NCI-H2029 treated with DMSO at 0.1 percent for 48 hours (cell line): ENCODE measurements at regions not wholly inside any gene's neighbourhood (a gene's known extent, or its start where the extent isn't known, plus 50 kb on each side); places are given as distances from the start of the nearest gene placed in this dataset.
"Not testable (repeated sequence)": the region's sequence is repeated elsewhere in the genome, so short reads cannot be mapped to it uniquely, and the experiment has no call there.

Source experiments
- DNase-seq: peaks from one replicate; lab custom pipeline; 2025; lab: John Stamatoyannopoulos, UW

GRCh38 chr12:90209029-90209428, 500.4 kb upstream of the ATP2B1 start:
- no peak for DNase-seq

DNA sequence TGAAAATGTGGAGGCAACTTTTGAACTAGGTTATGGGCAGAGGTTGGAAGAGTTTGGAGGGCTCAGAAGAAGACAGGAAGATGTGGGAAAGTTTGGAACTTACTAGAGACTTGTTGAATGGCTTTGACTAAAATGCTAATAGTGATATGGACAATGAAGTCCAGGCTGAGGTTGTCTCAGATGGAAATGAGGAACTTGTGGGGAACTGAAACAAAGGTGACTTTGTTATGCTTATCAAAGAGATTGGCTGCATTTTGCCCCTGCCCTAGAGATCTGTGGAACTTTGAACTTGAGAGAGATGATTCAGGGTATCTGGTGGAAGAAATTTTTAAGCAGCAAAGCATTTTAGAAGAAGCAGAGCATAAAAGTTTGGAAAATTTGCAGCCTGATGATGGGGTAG, 499.7 kb upstream of the ATP2B1 start:
- not testable (repeated sequence) for DNase-seq

GRCh38 chr12:90207799-90208198, 499.2 kb upstream of the ATP2B1 start:
- DNase-seq, result no peak

GRCh38 chr12:90205165-90205564, 496.5 kb upstream of the ATP2B1 start:
- DNase-seq, result no peak

GRCh38 chr12:90203556-90203955, 494.9 kb upstream of the ATP2B1 start:
- DNase-seq, result no peak

- no peak for DNase-seq
Measured at GRCh38 chr12:90199006-90199405, 490.4 kb upstream of the ATP2B1 start.

GRCh38 chr12:90193500-90193899, 484.9 kb upstream of the ATP2B1 start:
- DNase-seq, result no peak

DNA sequence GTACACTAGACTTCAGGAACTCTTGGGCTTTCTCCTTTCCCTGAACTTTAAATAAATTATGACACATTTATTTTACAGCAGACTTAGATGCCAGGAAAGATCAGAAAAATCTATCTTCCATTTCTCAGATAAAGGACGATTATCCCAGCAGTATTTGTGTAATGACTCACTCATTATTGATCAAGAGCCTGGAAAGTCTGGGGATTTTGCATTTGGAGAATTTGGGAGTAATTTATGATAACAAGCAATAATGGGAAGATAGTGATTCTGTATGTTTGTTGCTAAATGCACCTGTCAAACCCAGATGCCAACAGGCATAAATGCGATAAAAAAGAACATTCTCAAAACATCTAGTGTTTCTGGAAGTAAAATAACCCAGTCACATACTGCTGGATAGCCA, 480.2 kb upstream of the ATP2B1 start:
- no peak for DNase-seq

DNA sequence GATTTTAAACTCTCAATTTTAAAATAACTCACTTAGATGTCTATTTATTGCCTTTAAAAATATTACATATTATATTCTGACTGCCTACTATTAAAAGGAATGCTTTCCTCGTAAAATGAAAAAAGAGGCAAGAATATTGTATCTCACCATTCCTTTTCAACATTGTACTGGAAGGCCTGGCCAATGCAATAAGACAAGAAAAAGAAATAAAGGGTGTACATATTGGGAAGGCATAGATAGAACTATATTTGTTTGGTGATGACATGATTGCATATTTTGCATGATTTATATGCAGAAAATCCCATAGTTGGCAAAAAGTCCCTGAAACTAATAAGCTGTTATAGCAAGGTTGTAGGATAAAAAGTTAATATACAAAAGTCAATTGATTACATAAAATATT, 474.6 kb upstream of the ATP2B1 start:
- no peak for DNase-seq

GRCh38 chr12:90181216-90181615, 472.6 kb upstream of the ATP2B1 start:
- no peak for DNase-seq

GRCh38 chr12:90174956-90175355, 466.3 kb upstream of the ATP2B1 start:
- DNase-seq, result no peak

DNA sequence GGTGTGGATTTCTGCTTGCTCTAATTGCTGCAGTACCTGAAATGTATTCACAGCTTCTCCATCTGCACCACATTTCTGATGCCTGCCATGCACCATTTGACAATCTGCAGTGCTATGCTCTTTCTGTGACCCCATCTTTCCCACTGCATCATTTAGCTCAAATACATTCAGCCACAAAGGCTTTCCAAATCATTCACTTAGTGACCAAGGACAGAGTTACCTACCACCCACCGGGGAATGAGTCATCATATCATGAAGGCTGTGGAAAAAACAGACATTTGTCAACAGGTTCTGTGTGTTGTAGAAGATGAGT, 465.5 kb upstream of the ATP2B1 start:
- DNase-seq, result no peak

GRCh38 chr12:90173499-90174197, 465.0 kb upstream of the ATP2B1 start:
- DNase-seq, result no peak

DNA sequence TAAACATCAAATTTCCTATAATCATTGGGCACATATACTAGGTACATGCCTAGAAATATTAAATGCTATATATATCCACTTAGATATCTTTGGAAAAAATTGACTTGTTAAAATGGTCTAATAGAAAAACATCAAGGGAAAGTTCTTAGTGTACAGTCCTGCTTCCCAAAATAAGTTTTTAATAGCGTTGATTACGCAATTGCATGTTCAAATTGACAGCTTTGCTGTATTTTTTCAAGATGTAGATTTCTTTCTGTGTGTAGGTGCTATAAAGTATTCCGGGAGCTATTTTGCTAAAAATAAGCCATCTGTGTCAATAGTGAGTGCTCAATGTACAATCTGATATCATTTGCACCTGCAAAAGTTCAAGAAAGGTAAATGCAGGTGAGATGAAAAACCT, 463.9 kb upstream of the ATP2B1 start:
- DNase-seq, result no peak

- DNase-seq, result no peak
Measured at GRCh38 chr12:90170740-90171139, 462.1 kb upstream of the ATP2B1 start.

DNA sequence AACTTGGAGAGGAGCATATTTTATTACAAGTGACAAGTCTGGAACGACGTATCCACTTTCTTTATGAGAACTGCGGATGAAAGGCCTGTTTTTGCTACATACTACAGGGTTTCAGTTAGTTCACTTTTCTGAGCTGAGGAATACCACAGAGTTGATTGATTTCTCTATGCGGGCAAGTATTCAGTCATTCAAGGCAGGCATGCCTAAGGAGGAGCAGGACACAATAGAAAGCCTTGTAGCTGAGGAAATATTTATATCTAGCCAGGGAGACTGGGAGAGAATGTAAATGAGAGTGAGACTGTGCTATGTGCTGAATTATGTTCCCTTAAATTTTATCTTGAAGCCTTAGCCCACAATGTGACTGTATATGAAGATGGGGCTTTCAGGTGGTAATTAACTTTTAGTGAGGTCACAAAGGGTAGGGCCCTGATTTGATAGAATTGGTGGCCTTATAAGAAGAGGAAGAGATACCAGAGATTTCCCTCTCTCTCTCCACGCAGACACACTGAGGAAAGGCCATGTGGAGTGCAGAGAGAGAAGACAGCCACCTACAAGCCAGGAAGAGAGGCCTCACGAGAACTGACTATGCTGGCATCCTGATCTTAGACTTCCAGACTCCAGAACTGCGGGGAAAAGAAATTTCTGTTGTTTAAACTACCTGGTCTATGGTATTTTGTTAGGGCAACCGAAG, 459.0 kb upstream of the ATP2B1 start:
- DNase-seq, result no peak

DNA sequence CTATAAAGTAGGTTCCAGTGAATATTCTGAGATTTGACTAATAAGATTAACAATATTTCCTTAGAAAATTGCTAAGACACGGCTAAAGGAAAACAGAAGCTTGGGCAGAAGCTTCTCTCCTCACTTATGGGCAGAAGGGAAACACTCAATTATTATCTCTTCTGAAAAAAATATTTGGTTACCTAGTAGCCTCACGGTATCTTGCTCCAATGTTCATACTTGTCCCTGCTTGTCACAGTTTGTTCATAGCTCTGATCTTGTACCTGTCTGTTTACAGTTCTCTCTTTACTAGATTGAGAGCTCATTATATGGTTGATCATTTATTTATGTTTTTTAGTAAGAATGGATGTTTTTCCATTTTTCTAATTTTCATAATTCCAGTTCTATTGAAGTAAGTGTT, 458.0 kb upstream of the ATP2B1 start:
- no peak for DNase-seq

DNA sequence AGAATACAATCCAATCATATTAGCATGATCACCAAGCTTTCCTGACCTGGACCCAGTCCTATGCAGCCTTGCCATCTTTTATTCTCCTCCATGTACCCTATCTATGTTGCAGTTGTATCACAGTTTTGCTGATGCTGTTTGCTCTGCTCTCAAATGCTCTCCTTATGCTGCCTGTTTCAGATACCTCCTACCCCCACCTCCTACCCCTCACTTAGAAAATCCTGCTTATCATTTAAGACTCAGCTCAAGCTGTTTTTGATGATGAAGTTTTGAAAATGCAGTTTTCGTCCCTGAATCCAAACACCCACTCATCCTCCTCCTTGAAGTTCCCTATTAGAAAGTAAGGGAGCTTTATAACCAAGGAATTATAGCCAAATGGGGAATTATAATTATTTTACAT, 457.4 kb upstream of the ATP2B1 start:
- no peak for DNase-seq

DNA sequence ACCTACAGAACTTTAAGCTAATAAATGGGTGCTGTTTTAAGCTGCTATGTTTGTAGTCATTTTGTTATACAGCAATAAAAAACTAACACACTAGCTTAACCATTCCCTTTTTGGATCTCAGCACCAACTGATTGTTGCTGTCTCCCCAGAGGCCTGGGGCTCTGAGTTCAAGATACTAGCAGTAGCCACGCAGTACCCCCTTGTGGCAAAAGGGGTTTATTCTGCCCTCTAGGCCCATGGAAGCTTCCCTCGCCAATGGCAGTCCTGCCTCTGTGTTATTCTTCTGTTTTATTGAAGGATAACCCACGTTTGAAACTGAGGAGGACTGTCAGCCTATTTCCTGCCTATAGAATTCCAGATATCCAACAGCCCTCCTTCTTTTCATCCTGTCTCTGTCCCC, 455.3 kb upstream of the ATP2B1 start:
- no peak for DNase-seq

- no peak for DNase-seq
Measured at GRCh38 chr12:90153827-90154226, 445.2 kb upstream of the ATP2B1 start.

- no peak for DNase-seq
Measured at GRCh38 chr12:90152897-90153624, 444.4 kb upstream of the ATP2B1 start.

DNA sequence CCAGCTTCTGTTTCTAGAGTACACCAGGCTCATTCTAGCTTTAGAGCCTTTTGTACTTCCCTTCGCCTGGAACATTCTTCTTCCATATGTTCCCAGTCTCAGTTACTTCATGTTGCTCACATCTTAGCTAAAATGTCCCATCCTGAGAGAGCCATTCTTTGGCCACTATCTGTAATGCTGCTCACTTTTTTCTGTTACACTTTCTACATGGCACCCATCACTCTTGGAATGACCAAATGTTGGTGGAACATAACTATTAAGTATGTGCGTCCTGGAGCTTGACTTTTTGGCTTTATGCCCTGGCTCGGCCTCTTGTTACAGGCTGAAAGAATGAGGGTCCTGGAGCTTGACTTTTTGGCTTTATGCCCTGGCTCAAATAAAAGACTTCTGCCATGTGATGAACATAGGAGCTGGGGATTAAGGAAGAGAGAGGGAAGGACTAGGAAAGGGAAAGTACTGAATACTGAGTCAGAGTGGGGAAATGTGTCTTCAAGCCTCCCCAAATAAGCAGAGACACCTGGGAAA, 442.9 kb upstream of the ATP2B1 start:
- no peak for DNase-seq

GRCh38 chr12:90149453-90149852, 440.8 kb upstream of the ATP2B1 start:
- no peak for DNase-seq
